Testis (tissue), 2 donors: ENCODE measurements at regions not wholly inside any gene's neighbourhood (a gene's known extent, or its start where the extent isn't known, plus 50 kb on each side); places are given as distances from the start of the nearest gene placed in this dataset.

ENCODE experiments used
- POLR2A ChIP-seq: fragments of 450-650 bp; IDR thresholded peaks from one replicate; pipeline ENCODE4 v1.6.1; 2017; ENCODE audit warnings: antibody characterized with exemption, mild to moderate bottlenecking, moderate library complexity
- TF ChIP-seq, protein P1 (sequence below), 3 experiments: fragments of 450-650 bp in 2 of 3; fragments of 200-600 bp in 1 of 3; sonication (generic) in 1 of 3; IDR thresholded peaks; one replicate each; pipeline ENCODE4 v1.5.1; 2016 to 2019; ENCODE audit warnings: antibody characterized with exemption in 3 of 3, mild to moderate bottlenecking in 2 of 3, moderate library complexity in 1 of 3

DNA sequence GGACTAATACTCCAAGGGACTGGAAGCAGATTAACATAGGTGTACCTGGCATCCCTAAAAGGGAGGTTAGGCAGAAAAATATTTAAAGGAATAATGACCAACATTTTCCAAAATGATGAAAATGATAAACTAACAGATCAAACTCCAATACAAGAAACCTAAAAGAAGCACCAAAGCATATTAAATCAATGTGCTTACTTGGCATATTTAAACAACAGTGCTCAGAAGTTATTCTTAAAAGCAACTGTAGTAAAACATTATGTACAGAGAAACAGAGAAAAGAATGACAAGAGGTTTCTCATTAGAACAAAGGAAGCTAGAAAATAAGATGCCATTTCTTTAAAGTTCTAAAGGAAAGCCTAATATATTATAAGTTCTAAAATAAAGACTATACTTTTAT lies 947.3 kb upstream of the TMEFF2 start:
- TF ChIP-seq, protein P1, sequence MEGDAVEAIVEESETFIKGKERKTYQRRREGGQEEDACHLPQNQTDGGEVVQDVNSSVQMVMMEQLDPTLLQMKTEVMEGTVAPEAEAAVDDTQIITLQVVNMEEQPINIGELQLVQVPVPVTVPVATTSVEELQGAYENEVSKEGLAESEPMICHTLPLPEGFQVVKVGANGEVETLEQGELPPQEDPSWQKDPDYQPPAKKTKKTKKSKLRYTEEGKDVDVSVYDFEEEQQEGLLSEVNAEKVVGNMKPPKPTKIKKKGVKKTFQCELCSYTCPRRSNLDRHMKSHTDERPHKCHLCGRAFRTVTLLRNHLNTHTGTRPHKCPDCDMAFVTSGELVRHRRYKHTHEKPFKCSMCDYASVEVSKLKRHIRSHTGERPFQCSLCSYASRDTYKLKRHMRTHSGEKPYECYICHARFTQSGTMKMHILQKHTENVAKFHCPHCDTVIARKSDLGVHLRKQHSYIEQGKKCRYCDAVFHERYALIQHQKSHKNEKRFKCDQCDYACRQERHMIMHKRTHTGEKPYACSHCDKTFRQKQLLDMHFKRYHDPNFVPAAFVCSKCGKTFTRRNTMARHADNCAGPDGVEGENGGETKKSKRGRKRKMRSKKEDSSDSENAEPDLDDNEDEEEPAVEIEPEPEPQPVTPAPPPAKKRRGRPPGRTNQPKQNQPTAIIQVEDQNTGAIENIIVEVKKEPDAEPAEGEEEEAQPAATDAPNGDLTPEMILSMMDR (IDR thresholded peaks at IDR 0.05) = no peak
- no peak for TF ChIP-seq POLR2A
